ENCODE measurements at regions not wholly inside any gene's neighbourhood (a gene's known extent, or its start where the extent isn't known, plus 50 kb on each side); places are given as distances from the start of the nearest gene placed in this dataset.

GRCh38 chr6:104402572-104402971, 457.1 kb downstream of the HACE1 start:
- RAD21 ChIA-PET (ENCODE audit: unreplicated experiment), result no interaction called here
- H3K27ac ChIP-seq (ENCODE audit: control insufficient read depth, insufficient read depth), result no peak overlapping the region
- no peaks in the 10 kb centered on the region for H3K36me3 ChIP-seq (ENCODE audit: control insufficient read depth in 2 of 2, insufficient read depth in 2 of 2, low read length in 1 of 2)
- H3K4me1 ChIP-seq (ENCODE audit: control insufficient read depth, insufficient read depth, low read length), result no peaks in the 10 kb centered on the region
- WGBS (ENCODE audit: insufficient coverage, insufficient replicate concordance, low lambda C conversion rate, missing lambda C conversion rate), result 35% methylated on average over 1 of the region's 1 CpG
- no peak overlapping the region for H3K9ac ChIP-seq (ENCODE audit: control insufficient read depth, insufficient read depth, low read length)
- CTCF ChIA-PET, result no interaction called here
- no TSS peak for BruUV-seq (replicated peaks)
- in situ Hi-C loops (cut with MboI), result no loop called here
- H3K9me3 ChIP-seq (replicated peaks; ENCODE audit: control insufficient read depth, insufficient read depth, low read length), result no peaks in the 10 kb centered on the region
- POLR2A ChIA-PET, result no interaction called here
- SMC1A ChIA-PET (ENCODE audit: uncharacterized antibody, unreplicated experiment), result no interaction called here
- no peak overlapping the region for H3K4me3 ChIP-seq
- H3K79me2 ChIP-seq (ENCODE audit: control insufficient read depth, insufficient read depth, low read length), result no peaks in the 10 kb centered on the region
- H3K27me3 ChIP-seq (replicated peaks in 1 of 2; ENCODE audit: control insufficient read depth in 2 of 2, insufficient read depth in 2 of 2, low read length in 1 of 2), result no peaks in the 10 kb centered on the region
- DNase-seq (ENCODE audit: low read depth, low spot score) (no peak), FAIRE-seq (no peak), ATAC-seq (no peak)
- no peaks in the 10 kb centered on the region for H4K20me1 ChIP-seq (ENCODE audit: control insufficient read depth, insufficient read depth)
- no peak overlapping the region for H3K4me2 ChIP-seq (ENCODE audit: control insufficient read depth, insufficient read depth)
- intact Hi-C loops (cut with micrococcal nuclease; ENCODE audit: unreplicated experiment), result no loop called here
- TF ChIP-seq STAT3 (IDR thresholded peaks at IDR 0.05; ENCODE audit: low read depth, low read length) (no peak), PML (IDR thresholded peaks at IDR 0.05; ENCODE audit: low read length) (no peak), RFX5 (IDR thresholded peaks at IDR 0.05; ENCODE audit: low read depth, low read length) (no peak), SMC3 (IDR thresholded peaks at IDR 0.05; ENCODE audit: borderline replicate concordance, low read length) (no peak), ZZZ3 (IDR thresholded peaks at IDR 0.05; ENCODE audit: control insufficient read depth, insufficient read length, low read depth) (no peak), SPI1 (IDR thresholded peaks at IDR 0.05; ENCODE audit: borderline replicate concordance, insufficient read depth, low read depth, low read length) (no peak), HCFC1 (IDR thresholded peaks at IDR 0.05; ENCODE audit: low read length) (no peak), ESRRA (IDR thresholded peaks at IDR 0.05; ENCODE audit: low read length) (no peak), SP1 (IDR thresholded peaks at IDR 0.05; ENCODE audit: low read depth, low read length) (no peak), DPF2 (IDR thresholded peaks at IDR 0.05) (no peak)
- no peak overlapping the region for H2AFZ ChIP-seq (ENCODE audit: control insufficient read depth, low read depth, low read length)

GRCh38 chr6:104401926-104402325, 457.8 kb downstream of the HACE1 start:
- no peaks in the 10 kb centered on the region for H3K27me3 ChIP-seq (replicated peaks in 1 of 2; ENCODE audit: control insufficient read depth in 2 of 2, insufficient read depth in 2 of 2, low read length in 1 of 2)
- no peak overlapping the region for H2AFZ ChIP-seq (ENCODE audit: control insufficient read depth, low read depth, low read length)
- H3K4me2 ChIP-seq (ENCODE audit: control insufficient read depth, insufficient read depth), result no peak overlapping the region
- SMC1A ChIA-PET (ENCODE audit: uncharacterized antibody, unreplicated experiment), result no interaction called here
- no peaks in the 10 kb centered on the region for H3K9me3 ChIP-seq (replicated peaks; ENCODE audit: control insufficient read depth, insufficient read depth, low read length)
- WGBS (ENCODE audit: insufficient coverage, insufficient replicate concordance, low lambda C conversion rate, missing lambda C conversion rate), result 34% methylated on average over 5 of the region's 5 CpGs
- FAIRE-seq, result no peak
- no peak overlapping the region for H3K4me3 ChIP-seq
- H3K9ac ChIP-seq (ENCODE audit: control insufficient read depth, insufficient read depth, low read length), result no peak overlapping the region
- in situ Hi-C loops (cut with MboI), result no loop called here
- H4K20me1 ChIP-seq (ENCODE audit: control insufficient read depth, insufficient read depth), result no peaks in the 10 kb centered on the region
- POLR2A ChIA-PET, result no interaction called here
- no peak overlapping the region for H3K27ac ChIP-seq (ENCODE audit: control insufficient read depth, insufficient read depth)
- no peaks in the 10 kb centered on the region for H3K79me2 ChIP-seq (ENCODE audit: control insufficient read depth, insufficient read depth, low read length)
- no peaks in the 10 kb centered on the region for H3K4me1 ChIP-seq (ENCODE audit: control insufficient read depth, insufficient read depth, low read length)
- BruUV-seq (replicated peaks), result no TSS peak
- RAD21 ChIA-PET (ENCODE audit: unreplicated experiment), result no interaction called here
- DNase-seq (ENCODE audit: low read depth, low spot score), result no peak
- H3K36me3 ChIP-seq (ENCODE audit: control insufficient read depth in 2 of 2, insufficient read depth in 2 of 2, low read length in 1 of 2), result no peaks in the 10 kb centered on the region
- ATAC-seq, result no peak
- intact Hi-C loops (cut with micrococcal nuclease; ENCODE audit: unreplicated experiment), result no loop called here
- CTCF ChIA-PET, result no interaction called here
- TF ChIP-seq POLR2AphosphoS5 (IDR thresholded peaks at IDR 0.05; ENCODE audit: low read length) (no peak), ZNF217 (IDR thresholded peaks at IDR 0.05) (no peak), E2F8 (IDR thresholded peaks at IDR 0.05; ENCODE audit: low read depth, partially characterized antibody) (no peak)
- TF ChIP-seq, protein P1, sequence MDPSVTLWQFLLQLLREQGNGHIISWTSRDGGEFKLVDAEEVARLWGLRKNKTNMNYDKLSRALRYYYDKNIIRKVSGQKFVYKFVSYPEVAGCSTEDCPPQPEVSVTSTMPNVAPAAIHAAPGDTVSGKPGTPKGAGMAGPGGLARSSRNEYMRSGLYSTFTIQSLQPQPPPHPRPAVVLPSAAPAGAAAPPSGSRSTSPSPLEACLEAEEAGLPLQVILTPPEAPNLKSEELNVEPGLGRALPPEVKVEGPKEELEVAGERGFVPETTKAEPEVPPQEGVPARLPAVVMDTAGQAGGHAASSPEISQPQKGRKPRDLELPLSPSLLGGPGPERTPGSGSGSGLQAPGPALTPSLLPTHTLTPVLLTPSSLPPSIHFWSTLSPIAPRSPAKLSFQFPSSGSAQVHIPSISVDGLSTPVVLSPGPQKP (IDR thresholded peaks at IDR 0.05; ENCODE audit: low read depth, low read length), result no peak
